GM13976 (cell line): ENCODE measurements at regions not wholly inside any gene's neighbourhood (a gene's known extent, or its start where the extent isn't known, plus 50 kb on each side); places are given as distances from the start of the nearest gene placed in this dataset.

Experiments used
- DNase-seq: peaks from one replicate; pipeline ENCODE4 v3.0.0; 2012; ENCODE audit warnings: low spot score
- CTCF ChIP-seq: IDR thresholded peaks from 2 replicates; pipeline ENCODE4 v1.5.1; 2012; ENCODE audit warnings: borderline replicate concordance, mild to moderate bottlenecking; ENCODE audit not compliant: insufficient read depth; ENCODE audit errors: extremely low read depth, missing control alignments, control extremely low read depth
- in situ Hi-C: fragments of 300-500 bp; cut with MboI; formaldehyde crosslinking; loops from one replicate; pipeline ENCODE4 v1.12.0; 2022; ENCODE audit warnings: low sequenced_read_pairs, mixed read lengths, inconsistent platforms; ENCODE audit not compliant: unreplicated experiment

GRCh38 chr1:195236991-195237889 is 1371.0 kb downstream of the KCNT2 start:
- in situ Hi-C loops: no loop called here

GRCh38 chr1:195218428-195219212 is 1389.6 kb downstream of the KCNT2 start:
- no peak for DNase-seq
- no peak for TF ChIP-seq CTCF
- in situ Hi-C loops: no loop called here

More at GRCh38 chr1:195236991-195237889, 1371.0 kb downstream of the KCNT2 start:
- TF ChIP-seq CTCF: no peak
- no peak for DNase-seq

- in situ Hi-C loops: no loop called here
- no peak for DNase-seq
- no peak for TF ChIP-seq CTCF
Measured at GRCh38 chr1:195202241-195202640, 1406.0 kb downstream of the KCNT2 start.

GRCh38 chr1:195200772-195201171 is 1407.5 kb downstream of the KCNT2 start:
- in situ Hi-C loops: no loop called here
- no peak for DNase-seq
- TF ChIP-seq CTCF: no peak

GRCh38 chr1:195197116-195197515 is 1411.1 kb downstream of the KCNT2 start:
- no peak for TF ChIP-seq CTCF
- DNase-seq: no peak
- in situ Hi-C loops: no loop called here

GRCh38 chr1:195195423-195196057 is 1412.7 kb downstream of the KCNT2 start:
- TF ChIP-seq CTCF: no peak
- in situ Hi-C loops: no loop called here
- peak; percentile 43 for DNase-seq
